GM23338 (cell line): ENCODE measurements at regions not wholly inside any gene's neighbourhood (a gene's known extent, or its start where the extent isn't known, plus 50 kb on each side); places are given as distances from the start of the nearest gene placed in this dataset.

Experiments used
- ATAC-seq: fragments of 200-7000 bp; cut with Tn5 transposase; 3 replicates; pipeline ENCODE4 v1.9.1; 2020
- DNase-seq: peaks from one replicate; pipeline ENCODE4 v3.0.0-alpha.2; 2015; ENCODE audit warnings: low spot score
- H2AFZ ChIP-seq: fragments of 200-600 bp; sonication (generic); 2 replicates; pipeline ENCODE4 v1.8.0; 2016; ENCODE audit warnings: antibody characterized with exemption, mild to moderate bottlenecking, moderate library complexity
- H3F3A ChIP-seq: fragments of 200-600 bp; sonication (generic); replicated peaks from 2 replicates; pipeline ENCODE4 v1.8.0; 2017; ENCODE audit warnings: antibody characterized with exemption, mixed run types, low read depth
- H3K27ac ChIP-seq: fragments of 200-600 bp; sonication (generic); 2 replicates; pipeline ENCODE4 v1.6.1; 2016; ENCODE audit warnings: low read depth
- H3K27me3 ChIP-seq: fragments of 200-600 bp; sonication (generic); 2 replicates; pipeline ENCODE4 v1.8.0; 2016; ENCODE audit warnings: mild to moderate bottlenecking, mixed run types, moderate library complexity; ENCODE audit not compliant: insufficient read depth
- H3K36me3 ChIP-seq: fragments of 200-600 bp; sonication (generic); 2 replicates; pipeline ENCODE4 v1.8.0; 2016; ENCODE audit warnings: mild to moderate bottlenecking; ENCODE audit not compliant: insufficient read depth
- H3K4me1 ChIP-seq: fragments of 200-600 bp; sonication (generic); 2 replicates; pipeline ENCODE4 v1.8.0; 2016; ENCODE audit warnings: mild to moderate bottlenecking, moderate library complexity; ENCODE audit not compliant: insufficient read depth
- H3K4me2 ChIP-seq: fragments of 200-600 bp; sonication (generic); 2 replicates; pipeline ENCODE4 v1.7.1; 2017; ENCODE audit warnings: mixed run types
- H3K4me3 ChIP-seq: fragments of 200-600 bp; sonication (generic); 2 replicates; pipeline ENCODE4 v1.6.1; 2016; ENCODE audit warnings: mixed run types
- H3K79me2 ChIP-seq: fragments of 200-600 bp; sonication (generic); replicated peaks from 2 replicates; pipeline ENCODE4 v1.8.0; 2017; ENCODE audit warnings: mild to moderate bottlenecking; ENCODE audit not compliant: insufficient read depth
- H3K9me2 ChIP-seq: fragments of 200-600 bp; sonication (generic); 2 replicates; pipeline ENCODE4 v1.8.0; 2017; ENCODE audit not compliant: insufficient read depth
- H4K20me1 ChIP-seq: fragments of 200-600 bp; sonication (generic); replicated peaks from 2 replicates; pipeline ENCODE4 v1.8.0; 2017; ENCODE audit warnings: mild to moderate bottlenecking; ENCODE audit not compliant: insufficient read depth
- H3K27ac Mint-ChIP-seq: 2 replicates; pipeline ENCODE4 v1.8.0; 2020; ENCODE audit warnings: inconsistent platforms, mild to moderate bottlenecking, moderate library complexity, mixed read lengths
- H3K27me3 Mint-ChIP-seq: 3 replicates; pipeline ENCODE4 v1.8.0; 2022; ENCODE audit warnings: low read depth, mild to moderate bottlenecking, moderate library complexity, mixed read lengths, inconsistent platforms; ENCODE audit not compliant: insufficient read depth, poor library complexity
- H3K36me3 Mint-ChIP-seq: 3 replicates; pipeline ENCODE4 v1.8.0; 2021; ENCODE audit warnings: low read depth, mild to moderate bottlenecking, inconsistent platforms, moderate library complexity, mixed read lengths
- H3K4me1 Mint-ChIP-seq: 3 replicates; pipeline ENCODE4 v1.8.0; 2020; ENCODE audit warnings: mild to moderate bottlenecking, inconsistent platforms, mixed read lengths
- H3K4me3 Mint-ChIP-seq: 3 replicates; pipeline ENCODE4 v1.8.0; 2021; ENCODE audit warnings: moderate library complexity, mild to moderate bottlenecking, inconsistent platforms, mixed read lengths
- H3K9me3 Mint-ChIP-seq: 3 replicates; pipeline ENCODE4 v1.8.0; 2020; ENCODE audit warnings: moderate library complexity, mild to moderate bottlenecking, inconsistent platforms, mixed read lengths
- CREB1 ChIP-seq: fragments of 250-450 bp; sonication (Bioruptor Pico); IDR thresholded peaks from 2 replicates; pipeline ENCODE4 v1.5.0; 2020; ENCODE audit warnings: low read depth, mild to moderate bottlenecking, moderate library complexity
- CTCF ChIP-seq, 2 experiments: fragments of 200-600 bp in 1 of 2; sonication (generic) in 1 of 2; conservative IDR thresholded peaks; 2 replicates each; pipeline versions ENCODE4 v1.5.1 to v1.6.1; 2016 to 2017; ENCODE audit warnings: antibody characterized with exemption in 2 of 2, low read depth in 2 of 2, mild to moderate bottlenecking in 2 of 2, moderate library complexity in 1 of 2
- ETS1 ChIP-seq: IDR thresholded peaks from 2 replicates; pipeline ENCODE4 v1.6.1; 2016; ENCODE audit warnings: antibody characterized with exemption
- EZH2 ChIP-seq: fragments of 200-600 bp; sonication (generic); IDR thresholded peaks from one replicate; pipeline ENCODE4 v1.8.0; 2017; ENCODE audit warnings: antibody characterized with exemption, mild to moderate bottlenecking, low read depth; ENCODE audit not compliant: unreplicated experiment
- EZH2phosphoT487 ChIP-seq: fragments of 200-600 bp; sonication (generic); IDR thresholded peaks from one replicate; pipeline ENCODE4 v1.8.1; 2018; ENCODE audit warnings: antibody characterized with exemption; ENCODE audit not compliant: unreplicated experiment
- JUNB ChIP-seq: IDR thresholded peaks from one replicate; pipeline ENCODE4 v1.6.1; 2016; ENCODE audit warnings: antibody characterized with exemption; ENCODE audit not compliant: unreplicated experiment
- NANOG ChIP-seq: IDR thresholded peaks from 2 replicates; pipeline ENCODE4 v1.6.1; 2016; ENCODE audit warnings: antibody characterized with exemption, borderline replicate concordance
- POLR2AphosphoS5 ChIP-seq: IDR thresholded peaks from 2 replicates; pipeline ENCODE4 v1.6.1; 2016; ENCODE audit warnings: antibody characterized with exemption, low read depth
- REST ChIP-seq: IDR thresholded peaks from one replicate; pipeline ENCODE4 v1.6.1; 2018; ENCODE audit warnings: antibody characterized with exemption; ENCODE audit not compliant: unreplicated experiment
- STAT1 ChIP-seq: IDR thresholded peaks from one replicate; pipeline ENCODE4 v1.6.1; 2016; ENCODE audit warnings: antibody characterized with exemption; ENCODE audit not compliant: unreplicated experiment
- ZNF114 ChIP-seq: fragments of 250-450 bp; sonication (Bioruptor Pico); IDR thresholded peaks from 2 replicates; pipeline ENCODE4 v1.5.0; 2020; ENCODE audit warnings: mild to moderate bottlenecking, moderate library complexity
- ZNF331 ChIP-seq: fragments of 250-450 bp; sonication (Bioruptor Pico); IDR thresholded peaks from 2 replicates; pipeline ENCODE4 v1.5.0; 2020; ENCODE audit warnings: low read depth, mild to moderate bottlenecking, moderate library complexity
- ZNF462 ChIP-seq: fragments of 250-450 bp; sonication (Bioruptor Pico); IDR thresholded peaks from 2 replicates; pipeline ENCODE4 v1.5.0; 2020; ENCODE audit warnings: mild to moderate bottlenecking, moderate library complexity

GRCh38 chr12:45611495-45611894 is 118.0 kb upstream of the ARID2 start:
- Mint-ChIP-seq H3K4me1 (no peaks in the 10 kb centered on the region), H3K27me3 (no peaks in the 10 kb centered on the region), H3K36me3 (no peaks in the 10 kb centered on the region), H3K27ac (no peak overlapping the region), H3K4me3 (no peak overlapping the region), H3K9me3 (no peaks in the 10 kb centered on the region)
- H3F3A ChIP-seq = no peaks in the 10 kb centered on the region
- no peaks in the 10 kb centered on the region for H3K4me1 ChIP-seq
- H3K27me3 ChIP-seq = no peaks in the 10 kb centered on the region
- ATAC-seq (no peak; the same call in 2 of the 3 replicates), DNase-seq (no peak)
- H3K9me2 ChIP-seq = no peaks in the 10 kb centered on the region
- H3K4me3 ChIP-seq = no peak overlapping the region
- no peak overlapping the region for H3K4me2 ChIP-seq
- TF ChIP-seq ZNF331 (CRISPR knock-in tag) (no peak), CTCF (conservative IDR thresholded peaks at IDR 0.05; ENCODE audit: low read depth in 2 of 2) (no peak), ETS1 (no peak), POLR2AphosphoS5 (no peak), NANOG (no peak), JUNB (no peak), EZH2 (no peak), REST (no peak), ZNF462 (CRISPR knock-in tag) (no peak), ZNF114 (CRISPR knock-in tag) (no peak), EZH2phosphoT487 (no peak), CREB1 (CRISPR knock-in tag) (no peak), STAT1 (no peak)
- H3K36me3 ChIP-seq = no peaks in the 10 kb centered on the region
- no peaks in the 10 kb centered on the region for H3K79me2 ChIP-seq
- H2AFZ ChIP-seq = peak overlapping the region; percentile 82; the same call in 1 of the 2 replicates
- no peaks in the 10 kb centered on the region for H4K20me1 ChIP-seq
- H3K27ac ChIP-seq = no peak overlapping the region
